Trophoblast cell (in vitro differentiated cells and primary cell): ENCODE measurements at regions not wholly inside any gene's neighbourhood (a gene's known extent, or its start where the extent isn't known, plus 50 kb on each side); places are given as distances from the start of the nearest gene placed in this dataset.

Experiments used
- DNase-seq, 2 donors: peaks; one replicate each; pipeline ENCODE4 v3.0.0-alpha.2; 2016
- H2AFZ ChIP-seq: 2 replicates; pipeline ENCODE4 v1.6.1; 2013; ENCODE audit warnings: low read length, moderate library complexity, mild to moderate bottlenecking; ENCODE audit not compliant: insufficient read depth, poor library complexity
- H2AK5ac ChIP-seq: 2 replicates; pipeline ENCODE4 v1.6.1; 2013; ENCODE audit warnings: mild to moderate bottlenecking, low read length
- H2BK120ac ChIP-seq: 2 replicates; pipeline ENCODE4 v1.6.1; 2013; ENCODE audit warnings: low read length, mild to moderate bottlenecking, moderate library complexity; ENCODE audit not compliant: insufficient read depth, poor library complexity
- H2BK12ac ChIP-seq: 2 replicates; pipeline ENCODE4 v1.6.1; 2013; ENCODE audit warnings: mild to moderate bottlenecking, low read length, moderate library complexity
- H2BK5ac ChIP-seq: 2 replicates; pipeline ENCODE4 v1.6.1; 2013; ENCODE audit warnings: low read length, low read depth, moderate library complexity, mild to moderate bottlenecking; ENCODE audit not compliant: poor library complexity
- H3K14ac ChIP-seq: 2 replicates; pipeline ENCODE4 v1.6.1; 2013; ENCODE audit warnings: mild to moderate bottlenecking, low read length
- H3K18ac ChIP-seq: 2 replicates; pipeline ENCODE4 v1.6.1; 2013; ENCODE audit warnings: mild to moderate bottlenecking, low read length
- H3K23ac ChIP-seq: 2 replicates; pipeline ENCODE4 v1.6.1; 2013; ENCODE audit warnings: low read length
- H3K27ac ChIP-seq: 2 replicates; pipeline ENCODE4 v1.5.1; 2013; ENCODE audit warnings: low read depth, mild to moderate bottlenecking, inconsistent platforms, low read length, moderate library complexity
- H3K27me3 ChIP-seq: 2 replicates; pipeline ENCODE4 v1.6.1; 2013; ENCODE audit warnings: inconsistent platforms, mild to moderate bottlenecking, low read length, moderate library complexity; ENCODE audit not compliant: insufficient read depth
- H3K36me3 ChIP-seq, 2 experiments: 1 replicate in 1 of 2; 2 replicates in 1 of 2; pipeline ENCODE4 v1.6.1; 2013; ENCODE audit warnings: low read length in 2 of 2, mild to moderate bottlenecking in 2 of 2, moderate library complexity in 1 of 2; ENCODE audit not compliant: insufficient read depth in 2 of 2, control insufficient read depth in 1 of 2
- H3K4ac ChIP-seq: 2 replicates; pipeline ENCODE4 v1.6.1; 2013; ENCODE audit warnings: low read depth, mild to moderate bottlenecking, low read length, moderate library complexity
- H3K4me1 ChIP-seq, 2 experiments: 1 replicate in 1 of 2; 2 replicates in 1 of 2; pipeline ENCODE4 v1.6.1; 2013; ENCODE audit warnings: low read length in 2 of 2, mild to moderate bottlenecking in 2 of 2, moderate library complexity in 1 of 2; ENCODE audit not compliant: insufficient read depth in 2 of 2, control insufficient read depth in 1 of 2
- H3K4me2 ChIP-seq: 2 replicates; pipeline ENCODE4 v1.6.1; 2013; ENCODE audit warnings: inconsistent platforms, mild to moderate bottlenecking, low read length, moderate library complexity
- H3K4me3 ChIP-seq: 2 replicates; pipeline ENCODE4 v1.5.1; 2013; ENCODE audit warnings: mild to moderate bottlenecking, low read depth, low read length, inconsistent platforms
- H3K79me1 ChIP-seq: one replicate; pipeline ENCODE4 v1.6.1; 2013; ENCODE audit warnings: low read length
- H3K79me2 ChIP-seq: 2 replicates; pipeline ENCODE4 v1.6.1; 2013; ENCODE audit warnings: low read length, mild to moderate bottlenecking; ENCODE audit not compliant: control insufficient read depth, insufficient read depth, poor library complexity
- H3K9ac ChIP-seq: 2 replicates; pipeline ENCODE4 v1.6.1; 2013; ENCODE audit warnings: mild to moderate bottlenecking, low read length
- H3K9me3 ChIP-seq: 2 replicates; pipeline ENCODE4 v1.6.1; 2013; ENCODE audit warnings: low read depth, mild to moderate bottlenecking, control low read depth, inconsistent platforms, low read length; ENCODE audit not compliant: insufficient read depth
- H4K12ac ChIP-seq: 2 replicates; pipeline ENCODE4 v1.6.1; 2013; ENCODE audit warnings: low read depth, mild to moderate bottlenecking, low read length, moderate library complexity
- H4K8ac ChIP-seq: 2 replicates; pipeline ENCODE4 v1.6.1; 2013; ENCODE audit warnings: low read depth, mild to moderate bottlenecking, low read length, moderate library complexity
- H4K91ac ChIP-seq: one replicate; pipeline ENCODE4 v1.6.1; 2013; ENCODE audit warnings: low read depth, mild to moderate bottlenecking, low read length, moderate library complexity
- WGBS: extraction: QIAGEN DNeasy Blood & Tissue Kit; methylation state at CpG from one replicate; pipeline ENCODE4 v1.1.7; 2013; ENCODE audit warnings: missing lambda C conversion rate; ENCODE audit not compliant: insufficient read length, insufficient coverage; ENCODE audit errors: extremely low coverage; 5-methylcytosine and 5-hydroxymethylcytosine counted together

DNA sequence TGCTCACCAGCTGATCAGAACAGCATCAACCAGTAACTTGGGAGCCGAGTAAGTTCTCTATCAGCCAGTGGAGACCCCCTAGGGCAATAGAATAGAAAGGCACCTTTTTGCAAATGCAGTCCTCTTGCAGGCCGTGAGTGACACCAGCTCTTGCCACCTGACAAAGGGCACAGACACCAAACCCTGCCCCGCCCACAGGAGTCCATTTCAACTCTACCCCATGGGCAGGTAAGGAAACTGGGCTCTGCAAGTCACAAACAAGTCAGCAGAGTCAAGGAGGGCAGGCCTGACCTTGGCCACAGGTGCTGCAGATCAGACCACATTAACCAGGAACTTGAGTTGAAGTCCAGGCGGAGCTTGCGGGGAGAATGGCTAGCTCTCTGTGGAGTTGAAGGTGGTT is 77.4 kb upstream of the SPATA13 start:
- Histone ChIP-seq H3K14ac (no peak overlapping the region), H4K12ac (no peak overlapping the region), H3K4ac (no peak overlapping the region), H2BK120ac (no peak overlapping the region), H3K18ac (no peak overlapping the region), H3K4me1 (no peaks in the 10 kb centered on the region), H3K27me3 (no peaks in the 10 kb centered on the region), H3K4me3 (no peak overlapping the region), H2AK5ac (no peak overlapping the region), H3K9ac (no peak overlapping the region), H2BK12ac (no peak overlapping the region), H3K4me2 (no peak overlapping the region), H3K23ac (no peak overlapping the region), H3K79me1 (no peaks in the 10 kb centered on the region), H3K27ac (no peak overlapping the region), H3K36me3 (no peaks in the 10 kb centered on the region), H2BK5ac (no peak overlapping the region), H3K9me3 (no peaks in the 10 kb centered on the region), H4K8ac (no peak overlapping the region), H3K79me2 (no peaks in the 10 kb centered on the region), H4K91ac (no peak overlapping the region), H2AFZ (no peak overlapping the region)
- no peak for DNase-seq
- no CpG with 5 or more reads among the region's 5 CpGs for WGBS

DNA sequence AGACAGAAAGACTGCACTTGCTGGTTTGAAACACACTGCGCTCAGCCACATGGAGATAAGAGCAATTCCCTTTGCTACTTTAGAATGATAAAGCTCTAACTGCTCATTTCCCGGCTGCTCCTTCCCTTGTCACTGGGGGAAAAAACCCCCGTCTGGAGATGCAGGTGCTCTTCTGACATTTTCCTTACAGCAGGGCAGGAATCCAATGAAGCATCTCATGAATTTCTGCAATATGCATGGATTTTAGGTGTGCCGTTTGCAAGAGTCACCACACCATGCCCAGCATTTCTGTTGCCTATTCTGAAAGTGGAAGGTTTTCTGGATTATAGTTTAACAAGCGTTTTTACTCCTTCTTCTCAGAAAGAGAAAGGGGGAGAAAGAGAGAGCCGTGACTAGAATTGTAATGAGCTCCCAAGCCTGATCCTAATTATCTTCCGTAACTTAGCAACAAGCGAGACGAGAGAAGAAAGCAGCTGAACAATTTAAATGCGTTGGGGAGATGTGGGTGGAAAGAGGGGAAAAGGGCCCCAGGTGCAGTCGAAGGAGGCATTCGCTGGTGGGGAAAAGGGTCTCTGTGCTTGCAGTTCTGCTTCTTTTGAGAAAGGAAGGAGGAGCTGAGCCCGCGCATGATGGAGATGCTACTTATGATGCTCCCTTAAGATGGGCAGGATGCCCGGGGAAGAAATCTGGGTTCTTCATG is 76.6 kb upstream of the SPATA13 start:
- no peak overlapping the region for H4K91ac ChIP-seq
- H3K23ac ChIP-seq, result no peak overlapping the region
- no peak overlapping the region for H2AK5ac ChIP-seq
- no peak overlapping the region for H3K27ac ChIP-seq
- no peak overlapping the region for H3K18ac ChIP-seq
- H3K79me2 ChIP-seq, result no peaks in the 10 kb centered on the region
- H2BK12ac ChIP-seq, result no peak overlapping the region
- no peak overlapping the region for H3K4me2 ChIP-seq
- H3K14ac ChIP-seq, result no peak overlapping the region
- no CpG with 5 or more reads among the region's 15 CpGs for WGBS
- no peaks in the 10 kb centered on the region for H3K27me3 ChIP-seq
- H3K4ac ChIP-seq, result no peak overlapping the region
- no peak overlapping the region for H4K12ac ChIP-seq
- peak; percentile 83 to 94 for DNase-seq
- H3K4me1 ChIP-seq, result no peaks in the 10 kb centered on the region
- no peak overlapping the region for H2BK120ac ChIP-seq
- H3K9ac ChIP-seq, result no peak overlapping the region
- H3K36me3 ChIP-seq, result no peaks in the 10 kb centered on the region
- H2AFZ ChIP-seq, result no peak overlapping the region
- H3K79me1 ChIP-seq, result no peaks in the 10 kb centered on the region
- no peak overlapping the region for H3K4me3 ChIP-seq
- no peak overlapping the region for H2BK5ac ChIP-seq
- no peak overlapping the region for H4K8ac ChIP-seq
- H3K9me3 ChIP-seq, result no peaks in the 10 kb centered on the region

DNA sequence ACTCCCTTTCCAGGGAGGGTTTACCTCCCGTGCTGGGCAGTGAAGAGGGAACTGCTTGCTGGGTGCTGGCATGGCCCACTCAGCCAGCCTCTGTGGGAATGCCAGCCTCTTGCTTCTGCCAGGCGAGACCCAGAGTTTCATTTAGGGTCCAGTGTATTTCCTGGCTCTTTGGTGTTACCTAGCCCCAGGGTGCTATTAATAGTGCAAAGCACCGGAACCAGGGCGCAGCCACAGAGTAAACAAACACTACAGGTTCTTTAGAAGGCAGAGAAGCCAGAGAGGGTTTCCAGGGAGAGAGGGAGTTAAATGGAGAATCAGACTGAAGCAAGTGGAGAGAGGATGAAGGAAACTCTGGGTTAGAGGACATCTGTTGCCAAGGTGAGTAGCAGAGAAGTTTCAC is 74.9 kb upstream of the SPATA13 start:
- H3K9ac ChIP-seq, result no peak overlapping the region
- no peak overlapping the region for H2BK12ac ChIP-seq

DNA sequence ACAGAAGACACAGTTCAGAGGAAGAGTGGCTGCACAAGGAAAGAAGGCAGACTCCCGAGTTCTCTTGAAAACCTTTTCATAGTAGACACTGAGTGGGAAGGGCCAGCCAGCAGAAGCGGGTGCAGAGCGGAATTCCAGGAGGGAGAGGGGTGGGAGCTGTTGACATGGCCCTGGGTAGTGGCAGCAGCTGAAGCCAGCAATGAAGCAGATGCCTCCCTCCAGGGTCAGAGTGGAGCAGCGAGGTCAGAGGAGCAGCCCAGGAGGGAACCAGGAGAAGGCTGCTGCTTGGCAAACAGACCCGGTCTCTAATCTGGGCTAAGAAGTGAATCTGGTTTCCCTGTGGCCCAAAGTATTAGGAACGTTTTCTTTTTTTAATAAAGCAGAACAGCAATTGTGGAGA is 73.9 kb upstream of the SPATA13 start:
- Histone ChIP-seq H2BK5ac (no peak overlapping the region), H3K9ac (no peak overlapping the region), H3K23ac (no peak overlapping the region), H3K4me1 (no peaks in the 10 kb centered on the region), H3K4me2 (no peak overlapping the region), H3K14ac (no peak overlapping the region), H3K9me3 (no peaks in the 10 kb centered on the region), H3K4ac (no peak overlapping the region), H3K79me1 (no peaks in the 10 kb centered on the region), H2AK5ac (no peak overlapping the region), H2BK12ac (no peak overlapping the region), H3K18ac (no peak overlapping the region), H4K8ac (no peak overlapping the region), H3K27ac (no peak overlapping the region), H2BK120ac (no peak overlapping the region), H2AFZ (no peak overlapping the region), H3K4me3 (no peak overlapping the region), H4K12ac (no peak overlapping the region), H3K79me2 (no peaks in the 10 kb centered on the region), H3K27me3 (no peaks in the 10 kb centered on the region), H4K91ac (no peak overlapping the region), H3K36me3 (no peaks in the 10 kb centered on the region)
- DNase-seq, result no peak
- WGBS, result no CpG with 5 or more reads among the region's 6 CpGs

More for the DNA sequence above, 74.9 kb upstream of the SPATA13 start:
- no peaks in the 10 kb centered on the region for H3K79me1 ChIP-seq
- H2BK5ac ChIP-seq, result no peak overlapping the region
- no peak overlapping the region for H4K12ac ChIP-seq
- no peak overlapping the region for H3K4ac ChIP-seq
- H4K91ac ChIP-seq, result no peak overlapping the region
- H4K8ac ChIP-seq, result no peak overlapping the region
- no peak overlapping the region for H2AK5ac ChIP-seq
- no peaks in the 10 kb centered on the region for H3K4me1 ChIP-seq
- no peak overlapping the region for H3K4me2 ChIP-seq
- H3K79me2 ChIP-seq, result no peaks in the 10 kb centered on the region
- H2AFZ ChIP-seq, result no peak overlapping the region
- no peak overlapping the region for H3K4me3 ChIP-seq
- no peak for DNase-seq
- H3K23ac ChIP-seq, result no peak overlapping the region
- no peaks in the 10 kb centered on the region for H3K36me3 ChIP-seq
- H3K14ac ChIP-seq, result no peak overlapping the region
- H3K9me3 ChIP-seq, result no peaks in the 10 kb centered on the region
- no peak overlapping the region for H3K27ac ChIP-seq
- no CpG with 5 or more reads among the region's 4 CpGs for WGBS
- no peak overlapping the region for H3K18ac ChIP-seq
- H3K27me3 ChIP-seq, result no peaks in the 10 kb centered on the region
- no peak overlapping the region for H2BK120ac ChIP-seq
